K562 (cell line): ENCODE measurements at regions not wholly inside any gene's neighbourhood (a gene's known extent, or its start where the extent isn't known, plus 50 kb on each side); places are given as distances from the start of the nearest gene placed in this dataset.
A peak's percentile ranks its signal among the peaks of the same experiment; 100 is the strongest.

Experiments used
- ATAC-seq: fragments of 200-7000 bp; cut with Tn5 transposase; 3 replicates; pipeline ENCODE4 v1.9.1; 2020; ENCODE audit warnings: moderate library complexity
- BruUV-seq: library from RNA; stranded (reverse); fragments of 400-500 nt; replicated peaks from 2 replicates; lab custom pipeline; 2021; lab: Mats Ljungman, UMichigan
- CTCF ChIA-PET: fragments of 300-600 bp; formaldehyde crosslinking; extraction: SDS; loops from one replicate; lab custom pipeline; 2021; ENCODE audit warnings: low intra/inter-chr PET ratio; lab: Yijun Ruan, JAX
- POLR2A ChIA-PET: fragments of 300-600, 350-650 bp; sonication (Branson Sonifier 250); formaldehyde crosslinking; extraction: SDS; loops from one replicate; lab custom pipeline; 2021; ENCODE audit warnings: antibody characterized with exemption, inconsistent platforms; lab: Yijun Ruan, JAX
- DNase-seq, 4 experiments: peaks; one replicate each; pipeline versions ENCODE4 v3.0.0 to v3.0.0-alpha.2; 2011 to 2018; ENCODE audit warnings: low spot score in 3 of 4, mixed read lengths in 3 of 4; ENCODE audit errors: extremely low read depth in 1 of 4
- FAIRE-seq: peaks from 2 replicates; lab custom pipeline; 2011; peaks lifted over from hg19 to GRCh38; lab: Jason Lieb, UNC
- H2AFZ ChIP-seq: 2 replicates; pipeline ENCODE4 v1.6.0; 2011; ENCODE audit warnings: low read depth, low read length, control low read depth, inconsistent platforms
- H3K27ac ChIP-seq: fragments of 200-600 bp; 3 replicates; pipeline ENCODE4 v1.8.0; 2011; ENCODE audit warnings: low read depth, mild to moderate bottlenecking, control low read depth, inconsistent platforms, low read length, moderate library complexity, mixed read lengths; ENCODE audit errors: extremely low read depth
- H3K27me3 ChIP-seq, 2 experiments: fragments of 300-600 bp in 1 of 2; 2 replicates in 1 of 2; 3 replicates in 1 of 2; pipeline versions ENCODE4 v1.6.0 to v1.8.0; 2011; ENCODE audit warnings: inconsistent platforms in 2 of 2, low read length in 2 of 2, mild to moderate bottlenecking in 1 of 2, mixed read lengths in 1 of 2, moderate library complexity in 1 of 2; ENCODE audit not compliant: control insufficient read depth in 2 of 2, insufficient read depth in 2 of 2
- H3K36me3 ChIP-seq: fragments of 300-600 bp; 3 replicates; pipeline ENCODE4 v1.8.0; 2011; ENCODE audit warnings: mild to moderate bottlenecking, low read length, inconsistent platforms; ENCODE audit not compliant: control insufficient read depth, insufficient read depth
- H3K4me1 ChIP-seq, 2 experiments: fragments of 200-600 bp in 1 of 2; replicated peaks in 1 of 2; 2 replicates in 1 of 2; 3 replicates in 1 of 2; pipeline versions ENCODE4 v1.5.1 to v1.8.0; 2011; ENCODE audit warnings: inconsistent platforms in 2 of 2, low read length in 2 of 2, mild to moderate bottlenecking in 1 of 2, mixed read lengths in 1 of 2, moderate library complexity in 1 of 2; ENCODE audit not compliant: control insufficient read depth in 2 of 2, insufficient read depth in 2 of 2
- H3K4me2 ChIP-seq: 2 replicates; pipeline ENCODE4 v1.6.1; 2011; ENCODE audit warnings: low read length, control low read depth, inconsistent platforms, mixed read lengths; ENCODE audit not compliant: insufficient read depth
- H3K4me3 ChIP-seq: fragments of 200-600 bp; sonication (generic), shearing (Covaris generic); 2 replicates; pipeline ENCODE4 v1.5.1; 2016; ENCODE audit warnings: control low read depth, inconsistent platforms
- H3K79me2 ChIP-seq: fragments of 200-600 bp; 3 replicates; pipeline ENCODE4 v1.8.0; 2011; ENCODE audit warnings: low read length, inconsistent platforms; ENCODE audit not compliant: control insufficient read depth, insufficient read depth
- H3K9ac ChIP-seq, 2 experiments: 2 replicates each; pipeline versions ENCODE4 v1.6.0 to v1.6.1; 2011; ENCODE audit warnings: low read depth in 2 of 2, low read length in 2 of 2, control low read depth in 1 of 2, inconsistent platforms in 1 of 2, mild to moderate bottlenecking in 1 of 2, mixed read lengths in 1 of 2; ENCODE audit not compliant: insufficient read depth in 1 of 2
- H3K9me1 ChIP-seq: one replicate; pipeline ENCODE4 v1.6.0; 2011; ENCODE audit warnings: inconsistent platforms, mild to moderate bottlenecking, low read length, moderate library complexity; ENCODE audit not compliant: control insufficient read depth, insufficient read depth
- H3K9me3 ChIP-seq: replicated peaks from 2 replicates; pipeline ENCODE4 v1.5.1; 2011; ENCODE audit warnings: low read depth, low read length, inconsistent platforms; ENCODE audit not compliant: control insufficient read depth, insufficient read depth
- H4K20me1 ChIP-seq: replicated peaks from 2 replicates; pipeline ENCODE4 v1.6.1; 2011; ENCODE audit warnings: low read length, inconsistent platforms, mixed read lengths; ENCODE audit not compliant: control insufficient read depth, insufficient read depth
- CHD1 ChIP-seq: fragments of 200-600 bp; sonication (generic); IDR thresholded peaks from one replicate; pipeline ENCODE4 v1.6.1; 2012; ENCODE audit warnings: mild to moderate bottlenecking, moderate library complexity, low read length, inconsistent platforms
- HNRNPK ChIP-seq: fragments of 200-400 bp; formaldehyde crosslinking; IDR thresholded peaks from one replicate; pipeline ENCODE4 v1.6.1; 2018; ENCODE audit warnings: mild to moderate bottlenecking, low read depth, low read length; ENCODE audit not compliant: poor library complexity, severe bottlenecking
- KLF13 ChIP-seq: fragments of 450-650 bp; IDR thresholded peaks from 2 replicates; pipeline ENCODE4 v1.6.1; 2016; ENCODE audit warnings: missing genetic modification characterization, low read depth, mild to moderate bottlenecking, missing compliant biosample characterization, moderate library complexity, borderline replicate concordance
- L3MBTL2 ChIP-seq: fragments of 450-650 bp; IDR thresholded peaks from 2 replicates; pipeline ENCODE4 v1.6.1; 2016; ENCODE audit warnings: mild to moderate bottlenecking, moderate library complexity
- NONO ChIP-seq, 2 experiments: fragments of 200-400 bp in 1 of 2; fragments of 450-650 bp in 1 of 2; formaldehyde crosslinking in 1 of 2; IDR thresholded peaks; 2 replicates each; pipeline ENCODE4 v1.6.1; 2017; ENCODE audit warnings: low read depth in 2 of 2, mild to moderate bottlenecking in 2 of 2, moderate library complexity in 2 of 2, low read length in 1 of 2
- PHB2 ChIP-seq: fragments of 450-650 bp; IDR thresholded peaks from 2 replicates; pipeline ENCODE4 v1.6.1; 2017; ENCODE audit warnings: low read depth
- PHF21A ChIP-seq: fragments of 450-650 bp; IDR thresholded peaks from 2 replicates; pipeline ENCODE4 v1.6.1; 2017; ENCODE audit warnings: low read depth, borderline replicate concordance
- ZBTB40 ChIP-seq, 2 experiments: fragments of 450-650 bp in 1 of 2; sonication (generic) in 1 of 2; formaldehyde crosslinking in 1 of 2; IDR thresholded peaks; 2 replicates each; pipeline versions ENCODE4 v1.7.1 to v1.9.0; 2016 to 2022; ENCODE audit warnings: inconsistent platforms in 1 of 2, mild to moderate bottlenecking in 1 of 2, missing genetic modification reagents in 1 of 2
- ZNF134 ChIP-seq: fragments of 250-450 bp; sonication (Bioruptor Pico); conservative IDR thresholded peaks from 2 replicates; pipeline ENCODE4 v1.4.0; 2020
- ZNF239 ChIP-seq: fragments of 250-450 bp; sonication (Bioruptor Pico); IDR thresholded peaks from 2 replicates; pipeline ENCODE4 v1.4.0; 2020; ENCODE audit warnings: mild to moderate bottlenecking
- WGBS: fragments of 100-300 bp; shearing (Covaris generic); methylation state at CpG from one replicate; pipeline ENCODE4 v1.1.6; 2016; ENCODE audit warnings: low coverage, mixed read lengths; ENCODE audit not compliant: insufficient coverage; ENCODE audit errors: missing lambda C conversion rate; 5-methylcytosine and 5-hydroxymethylcytosine counted together
- in situ Hi-C: fragments of 300-500 bp; cut with MboI; formaldehyde crosslinking; loops from 4 replicates; pipeline ENCODE4 v1.15.0; 2018; ENCODE audit warnings: inconsistent platforms, mixed read lengths
- intact Hi-C: fragments of 100-400 bp; cut with micrococcal nuclease; formaldehyde crosslinking; loops from 2 replicates; pipeline ENCODE4 v1.14.2; 2022
- TF ChIP-seq, protein P1 (sequence below): fragments of 250-450 bp; sonication (Bioruptor Pico); IDR thresholded peaks from 2 replicates; pipeline ENCODE4 v1.4.0; 2020; ENCODE audit warnings: mild to moderate bottlenecking, moderate library complexity, borderline replicate concordance

DNA sequence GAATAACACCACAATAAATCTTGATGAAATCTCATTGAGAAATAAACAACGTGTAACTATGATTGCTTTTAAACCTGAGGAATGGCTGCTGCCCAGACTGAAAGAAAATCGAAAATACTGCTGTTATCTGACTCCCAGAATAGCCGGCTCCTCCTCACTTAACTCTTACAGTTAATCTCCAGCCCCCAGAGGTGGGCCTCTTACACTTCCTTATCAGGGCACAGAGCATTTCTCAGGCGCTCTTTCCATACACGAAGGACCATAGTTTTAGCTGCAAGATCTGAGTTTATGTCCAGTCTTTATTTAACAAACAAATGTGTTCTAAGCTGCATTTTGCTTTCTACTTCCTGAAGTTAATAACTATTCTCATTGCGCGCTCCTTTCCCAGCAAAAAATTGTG, 206.9 kb downstream of the MAP2K4 start:
- no peak for FAIRE-seq
- in situ Hi-C loops: no loop called here
- TF ChIP-seq CHD1 (no peak), L3MBTL2 (peak; percentile 44), ZBTB40 (IDR thresholded peaks at IDR 0.05) (no peak), ZBTB40 (CRISPR knock-in tag; IDR thresholded peaks at IDR 0.05) (no peak), ZNF134 (CRISPR knock-in tag) (peak; percentile 87), KLF13 (tag) (no peak), PHF21A (no peak), HNRNPK (no peak), PHB2 (no peak), NONO (IDR thresholded peaks at IDR 0.05; ENCODE audit: low read depth in 2 of 2, low read length in 1 of 2) (no peak), ZNF239 (CRISPR knock-in tag) (no peak)
- TF ChIP-seq, protein P1, sequence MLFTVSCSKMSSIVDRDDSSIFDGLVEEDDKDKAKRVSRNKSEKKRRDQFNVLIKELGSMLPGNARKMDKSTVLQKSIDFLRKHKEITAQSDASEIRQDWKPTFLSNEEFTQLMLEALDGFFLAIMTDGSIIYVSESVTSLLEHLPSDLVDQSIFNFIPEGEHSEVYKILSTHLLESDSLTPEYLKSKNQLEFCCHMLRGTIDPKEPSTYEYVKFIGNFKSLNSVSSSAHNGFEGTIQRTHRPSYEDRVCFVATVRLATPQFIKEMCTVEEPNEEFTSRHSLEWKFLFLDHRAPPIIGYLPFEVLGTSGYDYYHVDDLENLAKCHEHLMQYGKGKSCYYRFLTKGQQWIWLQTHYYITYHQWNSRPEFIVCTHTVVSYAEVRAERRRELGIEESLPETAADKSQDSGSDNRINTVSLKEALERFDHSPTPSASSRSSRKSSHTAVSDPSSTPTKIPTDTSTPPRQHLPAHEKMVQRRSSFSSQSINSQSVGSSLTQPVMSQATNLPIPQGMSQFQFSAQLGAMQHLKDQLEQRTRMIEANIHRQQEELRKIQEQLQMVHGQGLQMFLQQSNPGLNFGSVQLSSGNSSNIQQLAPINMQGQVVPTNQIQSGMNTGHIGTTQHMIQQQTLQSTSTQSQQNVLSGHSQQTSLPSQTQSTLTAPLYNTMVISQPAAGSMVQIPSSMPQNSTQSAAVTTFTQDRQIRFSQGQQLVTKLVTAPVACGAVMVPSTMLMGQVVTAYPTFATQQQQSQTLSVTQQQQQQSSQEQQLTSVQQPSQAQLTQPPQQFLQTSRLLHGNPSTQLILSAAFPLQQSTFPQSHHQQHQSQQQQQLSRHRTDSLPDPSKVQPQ (CRISPR knock-in tag): no peak

More for the DNA sequence above, 206.9 kb downstream of the MAP2K4 start:
- ChIA-PET POLR2A (no interaction called here), CTCF (no interaction called here)
- H4K20me1 ChIP-seq: no peaks in the 10 kb centered on the region
- ATAC-seq: no peak; the same call in 2 of the 3 replicates
- H3K9me3 ChIP-seq: no peaks in the 10 kb centered on the region
- H3K4me2 ChIP-seq: peak overlapping the region; percentile 22; the same call in 1 of the 2 replicates
- H3K4me1 ChIP-seq: peaks cover 0 to 3% of the 10 kb centered on the region in 2 experiments; a peak in 2 of 5 replicates
- H3K27me3 ChIP-seq: peaks cover 0 to 22% of the 10 kb centered on the region in 2 experiments; a peak in 3 of 5 replicates
- H3K36me3 ChIP-seq: no peaks in the 10 kb centered on the region
- H3K4me3 ChIP-seq: no peak overlapping the region
- H3K27ac ChIP-seq: no peak overlapping the region
- H3K9me1 ChIP-seq: no peaks in the 10 kb centered on the region
- no peak overlapping the region for H2AFZ ChIP-seq
- peak; percentile 10 to 40 (median 25) for DNase-seq
- intact Hi-C loops: no loop called here
- H3K79me2 ChIP-seq: no peaks in the 10 kb centered on the region
- no peak overlapping the region for H3K9ac ChIP-seq
- 10% methylated on average over 5 of the region's 7 CpGs for WGBS
- BruUV-seq: no TSS peak
